HG02938 (cell line): ENCODE measurements at regions not wholly inside any gene's neighbourhood (a gene's known extent, or its start where the extent isn't known, plus 50 kb on each side); places are given as distances from the start of the nearest gene placed in this dataset.

Experiments used
- ATAC-seq: cut with Tn5 transposase; IDR thresholded peaks from one replicate; pipeline ENCODE4 v1.9.1; 2021; ENCODE audit warnings: mild to moderate bottlenecking, moderate library complexity; ENCODE audit not compliant: unreplicated experiment

DNA sequence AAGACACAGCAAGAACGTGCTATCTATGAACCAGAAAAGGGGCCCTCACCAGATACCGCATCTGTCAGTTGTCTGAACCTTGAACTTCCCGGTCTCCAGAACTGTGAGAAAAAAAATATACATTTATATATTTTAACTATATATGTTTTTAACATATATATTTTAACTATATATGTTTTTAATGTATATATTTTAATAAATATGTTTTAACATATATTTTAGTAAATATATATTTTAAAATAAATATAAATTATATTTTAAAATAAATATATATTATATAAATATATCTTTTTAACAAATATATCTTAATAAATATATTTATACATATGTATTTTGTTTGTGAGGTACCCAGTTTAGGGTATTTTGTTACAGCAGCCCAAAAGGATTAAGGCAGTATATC, 958.2 kb upstream of the AUTS2 start:
- no peak for ATAC-seq

DNA sequence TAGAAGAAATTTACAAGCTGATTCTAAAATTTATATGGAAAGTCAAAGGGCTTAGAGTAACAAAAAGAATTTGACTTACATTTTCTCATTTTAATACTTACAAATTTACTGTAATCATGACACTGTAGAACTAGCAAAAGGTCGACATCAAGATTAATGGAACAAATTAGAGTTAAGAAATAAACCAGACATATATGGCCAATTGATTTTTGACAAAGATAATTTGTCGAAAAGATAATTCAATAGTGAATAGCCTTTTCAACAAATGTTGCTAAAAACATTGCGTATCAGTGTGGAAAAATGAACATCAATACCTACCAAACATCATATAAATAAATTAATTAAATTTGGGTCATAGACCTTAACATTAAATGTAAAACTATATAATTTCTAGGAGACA, 955.5 kb upstream of the AUTS2 start:
- ATAC-seq = no peak

DNA sequence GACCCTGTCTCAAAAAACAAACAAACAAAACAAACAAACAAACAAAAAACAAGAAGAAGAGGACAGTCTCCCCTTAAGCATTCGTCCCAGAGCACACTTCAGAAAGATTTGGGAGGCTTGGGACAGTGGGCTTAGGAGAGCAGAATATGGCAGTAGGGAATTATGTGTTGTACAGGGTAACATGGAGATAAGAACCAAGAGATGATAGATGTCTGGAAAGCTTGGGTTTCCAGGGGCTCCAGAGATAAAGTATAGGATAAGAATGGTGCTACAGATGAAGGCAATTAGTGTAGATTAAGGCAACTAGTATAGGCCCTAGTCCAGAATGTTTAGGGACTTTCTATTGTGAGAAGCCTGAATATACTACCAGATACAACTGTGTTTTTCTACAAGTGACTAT, 934.9 kb upstream of the AUTS2 start:
- no peak for ATAC-seq

DNA sequence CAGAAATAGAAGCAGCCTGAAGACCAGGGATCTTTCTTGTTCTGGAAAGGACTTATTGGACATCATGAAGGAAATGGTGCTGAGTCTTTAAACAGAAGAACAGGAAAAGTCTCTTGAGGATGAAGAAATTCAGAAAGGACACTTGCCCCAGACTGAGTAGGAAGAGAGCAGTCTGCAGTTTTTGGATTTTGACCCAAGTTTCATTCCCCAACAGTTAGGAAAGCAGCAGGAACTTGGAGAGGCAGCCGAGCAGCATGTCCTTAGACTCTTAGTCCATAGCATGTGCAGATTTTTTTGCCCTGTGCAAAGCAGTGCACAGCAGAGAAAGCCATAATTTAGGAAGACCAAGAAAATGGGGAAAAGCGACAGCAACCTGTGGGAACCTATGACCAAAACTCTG, 927.2 kb upstream of the AUTS2 start:
- ATAC-seq = no peak

DNA sequence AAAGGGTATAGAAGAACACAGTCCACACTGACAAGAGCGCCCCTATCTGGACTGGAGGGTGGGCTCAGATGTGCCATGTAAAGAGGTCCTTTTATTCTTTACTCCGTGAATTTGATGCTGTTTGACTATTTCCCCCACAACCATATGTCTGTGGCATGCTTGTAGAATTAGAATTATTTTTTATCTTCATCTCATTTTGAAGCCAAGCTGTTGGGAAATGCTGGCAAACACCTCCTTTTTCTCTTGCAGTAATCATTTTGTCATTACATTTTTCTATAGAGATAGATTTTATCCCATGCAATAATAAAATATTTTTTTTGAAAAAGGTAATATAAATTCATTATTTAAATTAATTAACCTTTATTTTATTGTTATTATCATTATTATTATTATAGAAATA, 926.6 kb upstream of the AUTS2 start:
- ATAC-seq = no peak

DNA sequence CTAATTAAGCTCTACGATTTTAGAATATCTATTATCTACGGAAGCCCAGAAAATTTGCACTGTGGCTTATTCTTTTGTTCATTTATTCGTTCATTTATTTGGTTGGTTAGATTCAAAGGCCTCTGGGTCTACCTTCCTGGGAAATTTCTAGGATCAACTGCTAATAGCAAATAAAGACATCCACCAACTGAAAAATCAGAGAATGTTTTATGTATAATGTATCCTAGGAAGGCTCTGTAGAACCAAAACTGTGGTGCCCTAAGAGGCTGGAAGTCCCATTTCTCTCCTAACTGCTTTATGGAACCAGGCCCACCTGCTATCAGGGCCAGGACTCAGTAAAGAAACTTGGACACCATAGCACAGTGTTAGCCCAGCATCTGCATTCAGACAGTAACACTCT, 923.4 kb upstream of the AUTS2 start:
- no peak for ATAC-seq

DNA sequence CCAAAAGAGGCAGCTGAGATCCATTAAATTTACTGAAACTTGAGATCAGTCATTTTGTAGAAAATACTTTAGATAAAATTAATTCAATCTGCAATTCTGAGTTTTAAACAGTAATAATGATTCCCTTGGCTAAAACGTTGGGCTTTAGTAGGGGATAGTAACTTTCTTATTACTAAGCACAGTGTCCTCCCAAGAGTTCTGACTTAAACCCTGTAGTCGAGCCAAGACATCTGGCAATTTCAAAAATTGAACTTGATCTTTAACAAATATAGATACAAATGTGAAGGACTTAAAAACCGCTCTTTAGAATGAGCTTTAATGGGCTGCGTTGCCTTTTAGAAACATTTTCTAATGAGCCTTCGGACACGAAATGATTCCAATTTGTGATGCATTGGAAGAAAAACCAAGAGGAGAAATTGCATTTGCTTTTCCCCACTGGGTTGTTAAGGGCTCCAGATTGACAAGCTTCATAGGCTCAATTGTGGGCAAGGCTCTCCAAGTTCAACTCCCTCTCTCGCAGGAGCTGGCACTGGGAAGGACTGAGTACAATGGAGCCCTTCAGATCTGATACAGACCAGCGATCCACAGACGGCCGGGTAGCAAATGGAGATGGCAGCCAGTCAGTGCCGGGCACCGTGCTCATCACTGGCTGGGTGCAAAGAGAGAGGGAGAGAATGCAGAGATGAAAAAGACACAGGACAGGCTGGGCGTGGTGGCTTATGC, 921.3 kb upstream of the AUTS2 start:
- no peak for ATAC-seq

DNA sequence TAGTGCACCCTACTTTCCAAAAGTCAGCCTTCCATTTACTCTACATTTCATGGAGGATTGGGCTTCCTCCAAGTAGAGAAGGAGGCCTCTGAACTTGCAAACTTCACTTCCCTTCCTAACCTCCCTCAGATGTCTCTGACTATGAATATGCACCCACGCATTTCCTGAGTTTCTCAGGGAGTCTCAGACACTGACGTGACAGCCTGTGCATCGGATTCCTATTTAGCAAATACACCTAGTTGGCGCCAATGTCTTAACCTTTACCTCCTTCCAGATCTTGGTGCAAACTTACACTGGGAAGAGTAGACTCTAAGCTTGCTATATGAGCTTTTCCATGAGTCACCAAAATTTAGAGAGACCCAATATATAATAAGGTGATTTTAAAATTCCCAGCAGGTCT, 920.1 kb upstream of the AUTS2 start:
- no peak for ATAC-seq

DNA sequence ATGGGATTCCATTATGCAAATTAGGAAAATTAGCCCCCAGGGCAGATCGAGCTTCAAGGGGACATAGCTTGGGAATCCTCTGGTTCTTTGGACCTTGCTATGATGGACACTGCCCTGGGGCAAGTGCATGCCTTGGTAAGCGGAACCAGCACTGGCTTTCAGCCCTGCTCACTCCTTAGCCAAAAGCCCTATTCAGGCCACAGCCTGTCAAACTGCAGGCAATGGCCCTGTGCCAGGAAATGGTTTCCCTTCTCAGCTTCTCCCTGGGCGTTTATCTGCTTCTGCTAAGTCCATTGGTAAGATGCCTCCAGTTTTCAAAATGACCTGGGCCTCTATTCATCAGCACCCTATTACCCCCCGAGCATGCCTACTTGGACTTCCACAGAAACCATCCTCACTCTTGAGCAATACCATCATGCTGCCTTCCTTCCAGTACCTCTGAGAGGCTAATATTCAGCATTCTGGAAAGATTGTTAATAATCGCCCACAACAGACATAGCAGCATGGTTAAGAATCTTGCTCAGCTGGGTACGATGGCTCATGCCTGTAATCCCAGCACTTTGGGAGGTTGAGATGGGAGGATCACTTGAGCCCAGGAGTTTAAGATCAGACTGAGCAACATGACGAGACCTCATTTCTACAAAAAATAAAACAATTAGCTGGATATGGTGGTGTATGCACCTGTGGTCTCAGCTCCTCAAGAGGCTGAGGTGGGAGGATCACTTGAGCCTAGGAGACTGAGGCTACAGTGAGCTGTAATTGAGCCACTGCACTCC, 918.6 kb upstream of the AUTS2 start:
- no peak for ATAC-seq

DNA sequence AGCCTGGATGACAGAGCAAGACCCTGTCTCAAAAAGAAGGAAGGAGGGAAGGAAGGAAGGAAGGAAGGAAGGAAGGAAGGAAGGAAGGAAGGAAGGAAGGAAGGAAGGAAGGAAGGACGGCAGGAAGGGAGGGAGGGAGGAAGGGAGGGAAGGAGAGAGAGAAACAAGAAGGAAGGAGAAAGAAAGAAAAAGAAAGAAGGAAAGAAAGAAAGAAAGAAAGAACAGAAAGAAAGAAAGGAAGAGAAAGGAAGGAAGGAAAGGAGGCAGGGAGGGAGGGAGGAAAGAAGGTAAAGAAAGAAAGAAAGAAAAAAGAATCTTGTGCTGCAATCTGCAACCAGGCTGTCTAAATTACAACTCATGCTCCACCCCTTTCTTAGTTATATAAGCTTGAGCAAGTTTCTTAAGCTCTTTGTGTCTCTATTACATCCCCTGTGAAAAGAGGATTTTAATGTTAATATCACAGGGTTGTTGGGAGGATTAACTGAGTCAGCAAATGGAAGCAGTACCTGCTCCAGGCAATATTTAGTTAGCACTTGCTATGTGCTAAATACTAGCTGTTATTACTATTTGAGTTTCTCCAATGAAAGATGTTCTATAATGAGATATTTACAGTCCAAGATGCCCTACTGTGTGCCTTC, 917.9 kb upstream of the AUTS2 start:
- ATAC-seq = no peak

DNA sequence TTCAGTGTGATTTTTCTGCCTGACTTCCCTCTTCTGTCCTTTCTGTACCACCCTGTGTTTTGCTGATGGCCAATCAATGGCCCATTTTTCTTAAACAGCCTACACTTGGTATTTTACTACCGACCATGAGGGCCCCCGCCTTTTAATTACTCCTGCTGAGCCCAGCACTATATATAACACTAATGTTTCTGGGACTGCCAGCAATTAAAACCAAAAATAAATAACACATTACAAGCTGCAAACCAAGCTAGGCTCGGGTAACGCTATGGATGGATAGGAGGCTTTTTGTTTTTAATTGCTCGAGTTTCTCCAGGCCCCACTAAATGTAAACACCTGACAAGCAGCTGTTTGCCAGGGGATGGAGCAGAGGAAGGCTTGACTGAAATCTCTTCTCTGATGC, 915.4 kb upstream of the AUTS2 start:
- no peak for ATAC-seq

DNA sequence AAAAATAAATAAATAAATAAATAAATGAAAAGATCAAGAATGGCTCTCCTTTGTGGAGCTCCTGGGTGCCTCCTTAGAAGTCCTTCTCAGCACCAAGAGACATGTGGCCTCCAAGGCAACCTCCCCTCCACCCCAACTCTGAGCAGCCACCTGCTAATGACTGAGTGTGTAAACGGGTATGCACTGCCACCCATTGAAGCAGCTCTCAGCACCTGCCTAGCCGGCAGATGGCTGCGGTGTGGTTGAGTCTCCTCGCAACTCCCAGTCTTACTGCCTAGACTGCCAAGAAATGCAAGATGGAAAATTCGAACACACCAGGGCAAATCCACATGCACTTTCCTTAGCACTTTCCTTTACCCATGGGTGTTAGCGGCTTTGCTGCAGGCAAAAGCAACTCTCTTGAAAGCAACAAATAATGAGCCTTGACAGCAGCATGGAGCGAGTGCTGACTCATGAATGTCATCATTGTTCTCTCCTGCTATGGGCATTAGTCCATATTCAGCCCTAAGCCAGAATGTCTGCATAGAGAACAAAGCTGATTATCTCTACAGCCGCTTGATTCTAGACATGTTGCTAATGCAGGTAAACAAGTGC, 913.9 kb upstream of the AUTS2 start:
- ATAC-seq = no peak

DNA sequence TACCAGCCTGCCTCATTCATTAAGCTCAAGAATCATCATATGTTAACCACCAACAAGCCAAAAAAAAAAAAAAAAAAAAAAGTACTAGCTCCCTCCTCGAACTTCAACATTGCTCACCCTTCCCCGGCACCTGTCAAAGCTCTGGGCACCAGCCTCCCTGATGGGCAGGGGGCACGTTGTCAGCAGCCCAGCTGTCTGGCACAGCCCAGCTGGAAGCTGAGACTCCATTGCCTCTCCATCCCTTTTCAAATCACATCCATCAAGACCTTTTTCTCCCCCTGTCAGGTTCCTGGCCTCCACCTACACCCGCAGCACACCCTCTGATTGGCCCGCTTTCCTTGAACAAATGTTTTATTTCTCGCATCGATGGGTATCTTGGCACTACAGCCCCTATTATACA, 913.3 kb upstream of the AUTS2 start:
- no peak for ATAC-seq

DNA sequence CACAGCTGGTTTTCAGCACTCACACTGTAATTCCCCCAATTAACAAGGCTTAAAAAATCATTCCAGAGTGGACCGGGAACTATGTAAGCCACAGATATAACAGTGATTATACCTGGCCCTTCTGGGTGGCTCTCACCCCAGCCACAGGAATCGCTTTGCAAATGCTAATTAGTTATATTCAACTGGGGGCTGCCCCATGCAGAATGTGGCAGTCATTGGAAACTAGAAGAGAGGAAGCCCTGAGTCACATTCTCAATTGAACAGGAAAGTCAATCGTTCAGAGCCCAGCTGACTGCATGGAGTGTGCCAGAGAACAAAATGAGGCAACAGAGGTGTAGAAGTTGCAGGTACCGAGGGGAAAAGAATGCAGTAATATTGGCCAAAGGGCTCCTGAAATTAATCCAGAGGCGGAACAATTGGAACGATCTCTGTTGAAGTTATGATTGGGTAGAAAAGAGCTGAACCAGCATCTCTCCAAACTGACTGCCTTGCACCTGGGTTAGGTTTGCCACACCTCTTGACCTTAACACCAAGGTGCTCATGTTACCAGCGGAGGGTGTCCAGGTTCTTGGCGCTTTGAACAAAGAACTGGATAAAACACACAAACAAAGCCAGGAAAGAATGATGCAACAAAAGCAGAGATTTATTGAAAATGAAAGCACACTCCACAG, 909.7 kb upstream of the AUTS2 start:
- ATAC-seq = no peak

DNA sequence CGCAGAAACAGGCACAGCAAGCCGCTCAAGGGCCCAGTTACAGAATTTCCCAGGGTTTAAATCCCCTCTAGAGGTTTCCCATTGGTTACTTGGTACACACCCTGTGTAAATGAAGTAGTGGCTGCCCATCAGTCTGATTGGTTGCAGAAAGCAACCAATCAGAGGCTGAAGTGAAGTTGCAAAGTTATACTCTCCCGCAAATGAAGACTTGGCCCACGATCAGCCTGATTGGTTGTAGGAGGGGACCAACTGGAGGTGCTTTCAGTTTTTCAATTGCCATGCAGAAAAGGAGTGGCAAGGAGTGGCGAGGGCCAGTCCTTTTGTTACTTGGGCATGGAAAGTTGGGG, 909.2 kb upstream of the AUTS2 start:
- ATAC-seq = no peak

DNA sequence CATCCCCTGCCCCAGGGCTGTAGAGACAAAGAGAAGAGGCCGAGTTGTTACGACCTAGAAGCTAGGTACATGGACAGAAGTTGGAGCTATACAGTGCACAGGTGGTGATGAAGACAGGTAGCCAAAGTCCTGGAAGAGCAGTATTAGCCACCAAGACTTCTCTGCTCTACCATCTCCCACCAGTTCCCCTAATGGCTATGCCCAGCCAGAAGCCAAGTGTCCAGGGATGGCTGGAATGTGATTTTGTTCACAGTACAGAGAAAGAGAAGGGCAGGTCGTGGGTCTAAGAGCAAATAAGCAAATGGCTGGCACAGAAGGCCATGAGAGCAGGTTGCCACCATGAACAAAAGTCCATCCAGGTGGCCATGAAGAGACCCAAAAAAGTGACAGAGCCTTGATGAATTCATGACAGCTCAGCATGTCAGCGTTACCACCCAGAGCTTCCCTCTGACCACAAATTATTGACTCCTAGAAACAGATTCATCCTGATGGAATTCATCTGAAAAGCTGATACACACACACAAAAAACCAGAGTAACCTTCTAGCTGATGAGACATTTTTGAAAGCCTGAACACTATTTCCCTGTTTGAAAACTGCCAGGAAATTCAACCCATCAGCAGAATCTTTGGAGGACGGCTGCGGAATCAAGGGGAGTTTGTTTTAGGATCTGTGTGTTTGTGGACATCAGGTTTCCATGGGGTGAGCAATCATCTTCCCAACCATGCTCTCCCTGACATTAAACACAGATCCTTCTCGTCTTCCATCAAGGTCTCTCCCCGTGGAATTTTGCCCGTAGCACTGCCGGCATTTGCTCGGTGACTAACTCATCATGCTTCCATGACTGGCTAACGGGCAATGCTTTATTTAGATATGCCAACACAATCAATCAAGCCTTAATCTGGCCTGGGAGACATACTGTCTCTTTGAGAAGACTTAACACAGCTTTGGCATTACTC, 906.7 kb upstream of the AUTS2 start:
- ATAC-seq = no peak

DNA sequence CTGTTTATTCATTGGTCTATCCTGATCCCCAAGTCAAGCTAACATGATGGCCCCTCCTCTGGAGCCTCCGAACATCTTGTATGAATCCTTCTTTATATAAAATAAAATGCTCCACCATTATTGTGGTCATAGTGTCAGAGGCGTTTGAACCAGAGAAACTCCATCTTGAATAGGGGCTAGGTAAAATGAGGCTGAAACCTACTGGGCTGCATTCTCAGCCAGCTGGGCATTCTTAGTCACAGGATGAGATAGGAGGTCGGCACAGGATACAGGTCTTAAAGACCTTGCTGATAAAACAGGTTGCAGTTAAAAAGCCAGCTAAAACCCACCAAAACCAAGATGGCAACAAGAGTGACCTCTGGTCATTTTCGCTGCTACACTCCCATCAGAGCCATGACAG, 905.8 kb upstream of the AUTS2 start:
- no peak for ATAC-seq

DNA sequence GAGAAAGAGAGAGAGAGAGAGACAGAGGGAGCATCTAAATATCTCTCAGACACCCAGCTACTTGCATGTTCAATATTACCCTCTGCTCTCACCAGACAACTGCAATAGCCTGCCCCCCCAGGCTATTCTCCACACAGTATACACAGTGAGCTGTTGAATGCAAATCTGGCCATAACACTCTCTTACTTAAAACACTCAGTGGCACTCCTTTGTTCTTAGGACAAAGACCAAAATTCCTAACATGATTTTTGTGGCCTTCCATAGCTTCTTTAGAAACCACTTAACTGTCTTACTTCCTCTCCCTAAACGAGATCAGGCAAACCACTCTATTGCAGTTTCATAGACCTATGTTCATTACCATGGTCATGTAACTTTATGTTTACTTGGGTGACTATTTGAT, 903.6 kb upstream of the AUTS2 start:
- no peak for ATAC-seq

DNA sequence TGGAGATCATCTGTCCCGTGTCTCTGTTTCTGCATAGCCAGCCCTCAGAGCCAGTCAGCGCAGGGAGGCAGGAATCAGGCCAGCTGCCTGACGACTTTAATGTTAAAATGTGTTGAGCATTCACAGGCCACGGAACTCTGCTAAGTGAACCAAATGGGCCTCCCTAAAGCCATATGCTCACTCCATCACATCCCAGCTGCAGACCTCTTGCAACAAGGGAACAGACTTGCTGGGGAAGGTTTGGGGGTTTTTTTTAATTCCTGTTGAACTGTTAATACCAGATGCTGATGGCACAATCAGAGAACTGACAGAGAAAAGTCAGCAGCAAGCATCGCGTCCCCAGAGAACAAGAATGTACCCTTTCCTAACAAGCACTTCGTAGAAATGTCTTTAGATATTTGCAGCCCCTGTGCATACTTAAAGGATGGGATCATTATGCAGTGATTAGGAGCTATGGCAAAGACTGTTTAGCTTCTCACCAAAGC, 900.4 kb upstream of the AUTS2 start:
- no peak for ATAC-seq

DNA sequence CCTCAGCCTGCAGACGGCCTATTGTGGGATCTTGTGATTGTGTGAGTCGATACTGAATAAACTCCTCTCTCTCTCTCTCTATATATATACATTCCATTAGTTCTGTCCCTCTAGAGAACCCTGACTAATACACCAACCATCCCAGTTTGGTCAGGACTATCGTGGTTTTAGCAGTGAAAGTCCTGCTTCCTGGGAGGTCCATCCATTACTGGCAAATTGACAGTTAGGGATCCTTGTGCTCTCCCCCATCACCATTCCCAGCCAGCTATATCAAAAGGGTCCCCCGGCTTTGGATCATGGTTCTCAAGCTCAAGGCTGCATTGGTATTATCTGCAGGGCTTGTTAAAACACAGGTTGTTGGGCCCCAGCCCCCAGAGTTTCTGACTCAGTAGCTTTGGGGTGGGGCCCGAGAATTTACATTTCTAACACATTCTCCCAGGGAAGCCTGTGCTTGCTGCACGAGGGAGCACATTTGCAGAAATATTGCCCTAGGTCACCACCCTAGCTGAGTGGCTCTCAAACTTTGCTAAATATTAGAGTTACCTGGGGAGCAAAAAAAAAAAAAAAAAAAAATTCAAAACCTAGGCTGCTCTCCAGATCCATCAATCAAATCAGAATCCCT, 899.1 kb upstream of the AUTS2 start:
- no peak for ATAC-seq
